ENCODE measurements at regions not wholly inside any gene's neighbourhood (a gene's known extent, or its start where the extent isn't known, plus 50 kb on each side); places are given as distances from the start of the nearest gene placed in this dataset.
"Not testable (repeated sequence)": the region's sequence is repeated elsewhere in the genome, so short reads cannot be mapped to it uniquely, and the experiment has no call there.

- DNase-seq, result not testable (repeated sequence)
Measured at GRCh38 chr16:88200154-88200895, 182.4 kb upstream of the ZNF469 start.

- DNase-seq, result no peak
Measured at GRCh38 chr16:88200896-88201185, 181.9 kb upstream of the ZNF469 start.

- not testable (repeated sequence) for DNase-seq
Measured at GRCh38 chr16:88201611-88202010, 181.1 kb upstream of the ZNF469 start.

DNA sequence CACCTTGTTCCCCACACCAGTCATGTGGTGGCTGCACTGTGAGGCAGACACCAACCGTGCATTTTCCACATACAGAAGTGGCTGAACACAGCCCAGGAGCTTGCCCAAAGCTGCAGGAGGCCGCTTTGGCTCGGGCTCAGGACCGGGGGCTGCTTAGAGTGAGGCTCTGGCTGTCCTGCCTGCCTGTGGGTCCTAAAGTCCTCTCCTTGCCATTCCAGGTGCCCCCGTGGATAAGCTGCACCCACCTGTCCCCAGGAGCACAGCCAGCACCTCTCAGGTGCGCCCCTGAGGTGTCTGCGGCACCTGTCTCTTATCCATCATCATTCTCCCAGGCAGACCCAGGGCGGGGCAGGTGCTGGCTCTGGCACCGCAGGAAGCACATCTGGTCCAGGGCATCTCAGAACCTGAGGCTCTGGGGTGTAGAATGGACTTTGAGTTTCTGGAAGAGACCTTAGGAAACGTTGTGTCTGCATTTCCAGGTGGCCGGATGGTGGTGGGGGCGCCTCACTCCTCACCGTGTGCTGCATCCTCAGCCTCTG lies 180.5 kb upstream of the ZNF469 start:
- no peak for DNase-seq

- not testable (repeated sequence) for DNase-seq
Measured at GRCh38 chr16:88202856-88203681, 179.7 kb upstream of the ZNF469 start.

GRCh38 chr16:88204131-88205110 lies 178.3 kb upstream of the ZNF469 start:
- DNase-seq, result not testable (repeated sequence)

DNA sequence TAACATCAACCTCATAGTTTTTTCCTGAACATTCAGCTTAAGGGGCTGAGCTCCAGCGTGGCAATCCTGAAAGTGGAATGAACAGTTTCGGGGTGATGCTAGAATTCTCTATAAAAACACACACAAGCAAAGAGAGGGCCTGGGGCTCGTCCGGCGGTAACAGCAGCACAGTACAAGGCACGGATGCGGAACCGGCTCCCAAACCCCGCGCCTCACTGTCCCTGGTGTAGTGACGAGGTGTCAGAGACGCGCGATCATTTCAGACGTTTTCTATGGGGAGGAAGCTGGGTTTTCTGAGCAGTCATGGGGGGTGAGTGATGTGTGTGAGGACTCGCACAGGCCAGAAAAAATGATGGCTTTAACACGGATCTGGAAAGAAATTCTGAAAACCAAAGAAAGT lies 177.3 kb upstream of the ZNF469 start:
- DNase-seq, result not testable (repeated sequence)

DNA sequence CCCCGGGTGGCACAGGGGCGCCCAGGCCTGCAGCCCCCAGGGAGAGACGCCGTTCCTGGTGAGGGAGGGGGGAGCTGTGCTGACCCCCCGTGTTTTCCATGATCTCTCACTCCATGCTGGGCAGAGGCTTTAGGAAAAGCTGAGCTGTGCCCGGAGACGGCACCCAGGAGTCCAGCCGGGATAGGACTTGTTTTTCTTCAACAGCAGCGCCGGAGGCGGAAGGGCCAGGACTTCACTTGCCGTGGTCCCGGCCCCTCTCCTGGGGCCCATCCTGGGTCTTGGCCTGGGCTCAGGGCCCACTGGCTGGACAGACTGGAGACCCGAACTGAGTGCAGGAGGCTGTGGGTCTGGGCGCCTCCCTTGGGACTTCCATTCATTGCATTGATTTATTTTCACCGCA lies 176.8 kb upstream of the ZNF469 start:
- DNase-seq, result not testable (repeated sequence)

GRCh38 chr16:88206516-88206915 lies 176.2 kb upstream of the ZNF469 start:
- not testable (repeated sequence) for DNase-seq

- DNase-seq, result no peak
Measured at GRCh38 chr16:88208112-88208511, 174.6 kb upstream of the ZNF469 start.

GRCh38 chr16:88208776-88209175 lies 174.0 kb upstream of the ZNF469 start:
- not testable (repeated sequence) for DNase-seq

DNA sequence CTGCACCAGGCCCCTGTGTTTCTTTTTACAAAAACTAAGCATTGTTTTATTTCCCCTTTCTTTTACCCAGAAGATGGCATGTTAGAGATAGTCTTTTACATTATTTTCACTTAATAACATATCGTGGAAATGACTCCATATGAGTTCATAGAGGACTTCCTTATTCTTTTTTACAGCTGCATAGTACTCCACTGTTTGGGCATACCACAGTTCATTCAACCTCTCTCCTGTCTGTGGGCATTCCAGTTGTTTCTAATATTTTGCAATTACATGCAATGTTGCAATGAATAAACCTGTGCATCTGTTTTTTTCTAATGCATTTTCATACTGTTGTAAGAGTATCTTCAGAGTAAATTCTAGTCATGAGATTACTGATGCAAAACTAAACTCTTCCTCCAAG lies 173.2 kb upstream of the ZNF469 start:
- DNase-seq, result not testable (repeated sequence)

- DNase-seq, result not testable (repeated sequence)
Measured at GRCh38 chr16:88213937-88214336, 168.8 kb upstream of the ZNF469 start.

DNA sequence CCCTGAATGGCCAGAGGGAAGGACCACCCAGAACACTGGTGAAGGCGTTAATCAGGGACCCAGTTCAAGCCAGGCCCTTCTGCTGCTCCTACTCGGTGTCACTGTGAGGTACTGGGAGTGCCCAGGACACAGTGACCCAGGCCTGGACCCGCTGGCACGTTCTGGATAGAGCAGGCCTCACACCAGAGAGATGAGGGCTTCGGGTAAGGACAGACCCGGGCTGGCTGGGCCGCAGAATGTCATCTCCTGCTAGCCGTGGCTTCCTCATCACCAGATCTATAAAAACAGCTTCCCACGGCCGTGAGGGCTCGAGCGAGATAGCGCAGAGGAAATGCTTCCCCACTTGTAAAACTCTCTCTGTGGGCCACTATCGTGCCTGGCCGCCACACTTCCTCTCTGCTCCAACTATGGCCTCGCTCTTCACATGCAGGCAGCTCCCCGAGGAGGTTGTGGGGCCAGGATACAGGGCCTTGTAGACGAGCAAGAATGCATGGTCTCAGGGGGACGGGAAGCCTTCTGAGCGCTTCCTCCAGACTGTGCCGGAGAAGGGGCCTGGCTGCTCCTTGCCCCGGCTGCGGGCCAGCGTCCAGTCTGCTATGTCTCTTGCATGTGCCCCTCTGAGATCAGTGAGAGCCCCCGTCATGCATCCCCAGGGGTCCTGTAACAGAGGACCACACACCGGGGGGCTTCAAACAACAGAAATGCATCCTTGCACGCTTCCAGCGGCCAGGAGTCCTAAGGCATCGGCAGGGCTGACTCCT lies 161.6 kb upstream of the ZNF469 start:
- DNase-seq, result not testable (repeated sequence)

DNA sequence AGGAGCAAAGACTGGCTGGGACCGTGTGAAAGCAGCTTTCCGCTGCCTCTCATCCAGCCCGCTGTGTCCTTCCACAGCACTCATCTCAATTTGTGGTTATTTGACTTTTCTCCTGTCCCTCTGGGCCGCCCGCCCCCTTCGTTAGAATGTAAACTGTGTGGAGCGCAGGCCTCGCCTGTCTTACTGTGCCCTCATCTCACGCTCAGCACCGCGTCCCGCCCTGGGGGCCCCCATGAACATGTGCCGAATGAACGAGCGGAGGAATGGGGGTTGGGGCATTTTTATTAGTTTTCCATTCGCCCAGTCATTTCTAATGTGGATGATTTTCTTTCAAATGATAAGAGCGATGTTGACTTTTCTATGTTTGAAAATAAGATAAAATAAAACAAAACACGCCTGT lies 159.1 kb upstream of the ZNF469 start:
- DNase-seq, result not testable (repeated sequence)

DNA sequence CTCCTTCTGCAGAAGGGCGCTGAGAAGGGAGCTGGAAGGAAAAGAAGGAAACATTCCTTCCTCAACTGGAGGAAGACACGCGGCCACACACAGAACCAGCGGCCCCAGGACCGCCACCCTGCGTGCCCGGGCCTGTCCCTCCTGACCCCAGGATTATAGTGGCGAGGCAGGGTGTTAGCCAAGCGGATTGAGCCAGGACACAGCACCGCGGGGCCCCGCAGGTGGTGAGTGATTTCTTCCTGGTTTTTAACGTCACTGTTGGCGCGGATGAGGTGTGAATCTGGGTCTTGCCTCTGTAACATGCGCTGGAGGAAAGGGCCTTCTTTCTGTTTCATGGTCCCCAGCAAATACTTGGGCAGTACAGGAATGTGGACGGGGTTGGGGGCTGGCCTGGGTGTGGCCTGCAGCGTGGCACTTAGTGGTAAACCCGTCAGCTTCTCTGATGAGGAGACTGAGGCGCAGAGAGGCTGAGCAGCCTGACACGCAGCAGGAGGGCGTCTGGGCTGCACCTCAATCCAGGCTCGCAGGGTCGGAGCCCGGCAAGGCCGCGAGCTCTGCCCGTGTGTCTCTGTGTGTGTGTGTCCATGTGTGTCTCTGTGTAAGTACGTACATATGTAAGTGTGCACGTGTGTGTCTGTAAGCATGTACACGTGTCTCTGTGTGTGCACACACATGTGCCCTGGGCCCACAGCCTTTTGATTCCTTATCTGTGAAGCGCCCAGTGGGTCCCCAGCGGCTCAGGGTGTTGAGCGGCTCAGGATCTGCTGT lies 158.4 kb upstream of the ZNF469 start:
- DNase-seq, result not testable (repeated sequence)

GRCh38 chr16:88225640-88226230 lies 157.0 kb upstream of the ZNF469 start:
- not testable (repeated sequence) for DNase-seq

GRCh38 chr16:88226302-88226701 lies 156.5 kb upstream of the ZNF469 start:
- not testable (repeated sequence) for DNase-seq

DNA sequence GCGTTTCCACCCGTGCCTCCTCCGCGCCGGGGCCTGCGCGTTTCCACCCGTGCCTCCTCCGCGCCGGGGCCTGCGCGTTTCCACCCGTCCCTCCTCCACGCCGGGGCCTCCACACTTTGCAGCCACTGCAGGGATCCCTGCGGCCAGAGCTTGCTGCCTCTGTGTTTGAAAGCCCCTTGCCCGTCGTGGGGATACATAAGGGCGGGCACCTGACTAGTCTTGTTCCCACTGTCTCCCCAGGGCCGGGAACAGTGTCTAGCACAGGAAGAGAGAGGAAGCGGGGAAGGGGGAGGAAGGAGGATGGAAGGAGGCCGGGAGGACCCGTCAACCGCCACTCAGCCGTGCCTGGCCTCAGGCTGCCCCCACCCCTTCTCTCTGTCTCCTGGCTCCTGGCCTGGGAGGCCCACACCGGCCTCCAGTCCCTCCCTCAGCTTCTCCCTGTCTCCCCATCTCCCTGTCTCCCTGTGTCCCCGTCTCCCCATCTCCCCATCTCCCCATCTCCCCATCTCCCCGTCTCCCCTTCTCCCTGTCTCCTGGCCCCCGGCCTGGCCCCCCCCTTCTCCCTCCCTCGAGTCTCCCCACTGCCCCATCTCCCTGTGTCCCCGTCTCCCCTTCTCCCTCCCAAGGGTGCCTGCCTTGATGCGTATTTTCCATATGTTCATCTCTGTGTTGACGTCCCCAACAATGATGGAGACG lies 155.6 kb upstream of the ZNF469 start:
- DNase-seq, result not testable (repeated sequence)

Data from left kidney (tissue), 1 donor.